ENCODE measurements at regions not wholly inside any gene's neighbourhood (a gene's known extent, or its start where the extent isn't known, plus 50 kb on each side); places are given as distances from the start of the nearest gene placed in this dataset.
"Not testable (repeated sequence)": the region's sequence is repeated elsewhere in the genome, so short reads cannot be mapped to it uniquely, and the experiment has no call there.

DNA sequence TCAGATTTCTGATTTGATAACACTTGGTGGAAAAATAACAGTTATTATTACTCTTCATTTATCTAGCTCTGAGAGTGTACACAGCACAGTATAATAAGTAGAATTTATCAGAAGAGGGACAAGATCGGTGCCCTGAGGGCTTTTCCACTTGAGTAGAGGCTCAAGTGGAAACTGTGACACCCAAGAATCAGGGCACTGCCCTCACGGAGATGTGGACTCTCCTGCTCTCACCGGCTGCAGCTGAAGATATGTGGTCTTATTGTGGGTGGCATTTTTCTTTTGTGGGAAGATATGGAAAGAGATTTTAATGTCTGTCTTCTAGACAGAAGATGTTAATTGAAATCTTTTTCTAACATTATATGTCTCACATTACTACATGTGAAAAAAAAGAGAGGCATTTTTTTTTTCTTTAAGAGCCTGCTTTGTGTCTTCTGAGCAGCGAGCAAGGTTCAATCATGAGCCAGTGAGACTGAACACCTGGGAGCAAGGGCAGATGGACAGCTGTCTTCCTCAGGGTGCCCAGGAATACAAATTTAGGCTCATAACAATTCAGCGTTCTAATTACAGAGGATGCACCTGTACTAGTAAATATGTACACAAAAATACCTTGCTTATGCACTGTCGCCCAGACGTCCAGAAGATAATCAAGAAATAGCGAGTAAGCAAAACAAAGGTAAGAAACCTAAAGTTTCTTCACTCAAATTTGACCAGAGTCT, 1098.2 kb upstream of the FANCL start:
- in situ Hi-C loops (cut with HindIII; ENCODE audit: low pct_unique_long_range_greater_than_20kb, low sequenced_read_pairs): no loop called here
- no peak for TF ChIP-seq JUND (IDR thresholded peaks at IDR 0.05; ENCODE audit: low read depth)
- no peak for DNase-seq (ENCODE audit: low read depth in 1 of 2, low spot score in 1 of 2)

- in situ Hi-C loops (cut with HindIII; ENCODE audit: low pct_unique_long_range_greater_than_20kb, low sequenced_read_pairs): no loop called here
- no peak for DNase-seq (ENCODE audit: low read depth in 1 of 2, low spot score in 1 of 2)
- no peak for TF ChIP-seq JUND (IDR thresholded peaks at IDR 0.05; ENCODE audit: low read depth)
These were observed 1091.9 kb upstream of the FANCL start for GRCh38 chr2:59333007-59333406.

DNA sequence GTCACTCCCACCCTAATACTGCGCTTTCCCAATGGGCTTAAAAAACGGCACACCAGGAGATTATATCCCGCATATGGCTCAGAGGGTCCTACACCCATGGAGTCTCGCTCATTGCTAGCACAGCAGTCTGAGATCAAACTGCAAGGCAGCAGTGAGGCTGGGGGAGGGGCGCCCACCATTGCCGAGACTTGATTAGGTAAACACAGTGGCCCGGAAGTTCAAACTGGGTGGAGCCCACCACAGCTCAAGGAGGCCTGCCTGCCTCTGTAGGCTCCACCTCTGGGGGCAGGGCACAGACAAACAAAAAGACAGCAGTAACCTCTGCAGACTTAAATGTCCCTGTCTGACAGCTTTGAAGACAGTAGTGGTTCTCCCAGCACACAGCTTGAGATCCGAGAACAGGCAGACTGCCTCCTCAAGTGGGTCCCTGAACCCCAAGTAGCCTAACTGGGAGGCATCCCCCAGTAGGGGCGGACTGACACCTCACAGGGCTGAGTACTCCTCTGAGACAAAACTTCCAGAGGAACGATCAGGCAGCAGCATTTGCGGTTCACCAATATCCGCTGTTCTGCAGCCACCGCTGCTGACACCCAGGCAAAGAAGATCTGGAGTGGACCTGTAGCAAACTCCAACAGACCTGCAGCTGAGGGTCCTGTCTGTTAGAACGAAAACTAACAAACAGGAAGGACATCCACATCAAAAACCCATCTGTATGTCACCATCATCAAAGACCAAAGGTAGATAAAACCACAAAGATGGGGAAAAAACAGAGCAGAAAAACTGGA, 1085.6 kb upstream of the FANCL start:
- in situ Hi-C loops (cut with HindIII; ENCODE audit: low pct_unique_long_range_greater_than_20kb, low sequenced_read_pairs); DNase-seq (ENCODE audit: low read depth in 1 of 2, low spot score in 1 of 2): not testable (repeated sequence)

- DNase-seq (ENCODE audit: low read depth in 1 of 2, low spot score in 1 of 2): no peak
- TF ChIP-seq JUND (IDR thresholded peaks at IDR 0.05; ENCODE audit: low read depth): no peak
- in situ Hi-C loops (cut with HindIII; ENCODE audit: low pct_unique_long_range_greater_than_20kb, low sequenced_read_pairs): no loop called here
These were observed 1081.7 kb upstream of the FANCL start for GRCh38 chr2:59322870-59323269.

DNA sequence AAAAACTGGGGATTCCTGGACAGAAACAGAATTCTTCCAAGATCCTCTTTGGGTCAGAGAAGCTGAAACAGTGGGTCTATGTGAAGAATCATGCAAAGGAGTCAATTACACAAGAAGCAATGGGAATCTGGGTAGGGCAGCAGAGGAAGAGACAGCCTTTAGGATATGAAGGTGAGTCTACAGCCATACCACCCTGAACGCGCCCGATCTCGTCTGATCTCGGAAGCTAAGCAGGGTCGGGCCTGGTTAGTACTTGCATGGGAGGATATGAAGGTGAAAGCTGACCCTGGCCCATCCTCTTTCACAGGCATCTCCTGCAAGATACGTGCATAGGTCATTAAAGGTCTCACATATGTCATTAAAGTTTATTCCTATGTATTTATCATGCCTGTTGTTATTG, 1080.9 kb upstream of the FANCL start:
- TF ChIP-seq JUND (IDR thresholded peaks at IDR 0.05; ENCODE audit: low read depth): no peak
- in situ Hi-C loops (cut with HindIII; ENCODE audit: low pct_unique_long_range_greater_than_20kb, low sequenced_read_pairs): no loop called here
- DNase-seq (ENCODE audit: low read depth in 1 of 2, low spot score in 1 of 2): no peak

DNA sequence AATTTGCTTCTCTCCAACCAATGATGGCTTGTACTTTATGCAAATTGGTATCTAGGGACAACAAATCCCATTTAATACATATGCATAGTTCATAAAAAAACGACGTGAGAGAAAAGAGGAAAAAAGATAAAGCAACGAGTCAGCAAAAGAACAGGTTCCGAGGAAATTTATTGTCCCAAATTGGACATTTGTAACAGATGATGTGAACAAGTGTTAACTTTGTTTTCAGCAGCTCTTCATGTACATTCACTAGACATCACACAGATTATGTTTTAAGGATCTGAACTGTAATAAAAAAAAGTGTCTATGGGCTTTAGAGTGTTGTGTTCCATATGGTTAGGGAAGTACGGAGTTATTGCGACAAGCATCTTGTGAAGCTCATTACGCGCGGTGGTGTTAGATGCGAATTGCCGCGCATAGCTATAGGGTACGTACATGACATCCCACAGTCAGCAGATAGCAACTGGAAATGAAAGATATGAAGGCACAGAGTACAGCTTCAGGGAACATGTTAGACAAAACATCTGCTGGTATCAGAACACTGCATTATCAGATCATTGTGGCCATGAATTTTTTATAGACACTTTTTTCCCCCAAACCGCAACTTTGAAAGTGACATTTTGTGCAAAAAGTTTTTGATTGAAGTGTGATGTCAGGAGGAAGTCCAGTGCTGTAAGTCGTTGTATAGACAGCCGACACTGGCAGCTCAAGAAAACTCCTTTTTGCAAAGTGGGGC, 1073.1 kb upstream of the FANCL start:
- no peak for DNase-seq (ENCODE audit: low read depth in 1 of 2, low spot score in 1 of 2)

DNA sequence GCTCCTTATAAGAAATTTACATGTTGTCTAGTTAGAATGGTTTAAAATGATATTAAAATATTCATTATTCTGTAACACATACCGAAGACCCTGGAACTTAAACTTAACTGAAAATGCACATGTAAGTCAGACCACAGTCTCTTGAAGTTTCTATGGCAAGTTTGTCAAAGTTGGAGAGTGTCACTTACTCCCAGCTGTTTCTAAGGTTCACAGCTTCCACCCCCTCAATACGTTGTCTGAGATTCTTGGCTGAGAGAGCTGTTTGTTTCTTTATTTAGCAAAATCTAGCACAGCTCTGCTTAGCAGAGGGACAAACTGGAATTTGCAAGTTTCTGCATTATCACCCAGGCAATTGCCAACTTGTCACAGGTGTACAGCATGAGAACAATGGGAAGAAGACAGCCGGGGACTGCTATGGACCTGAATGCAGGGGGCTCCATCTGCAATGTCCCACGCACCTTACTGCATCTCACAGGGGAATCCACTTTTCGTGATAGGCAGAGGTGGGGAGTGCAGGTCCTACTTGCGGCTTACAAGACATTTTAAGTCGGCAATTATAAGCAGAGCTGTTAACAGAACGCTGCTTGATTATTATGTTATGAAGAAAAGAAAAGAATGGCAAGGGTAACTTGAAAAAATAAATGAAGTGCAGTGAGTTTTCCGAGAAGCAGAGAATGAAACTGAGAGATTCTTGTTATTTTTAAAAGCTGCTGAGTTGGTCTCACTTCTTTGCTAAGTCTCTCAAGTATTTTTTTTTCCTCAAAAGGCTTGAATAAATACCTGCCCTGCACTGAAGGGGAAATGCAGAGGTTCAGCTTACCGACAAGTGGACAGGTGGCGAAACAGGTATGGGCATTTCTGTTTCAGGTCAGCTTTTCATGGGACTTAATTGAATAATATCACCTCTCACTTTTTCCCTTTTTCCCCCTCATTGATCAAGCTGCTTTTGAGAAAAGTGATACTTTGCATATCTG, 1072.1 kb upstream of the FANCL start:
- DNase-seq (ENCODE audit: low read depth in 1 of 2, low spot score in 1 of 2): no peak
- in situ Hi-C loops (cut with HindIII; ENCODE audit: low pct_unique_long_range_greater_than_20kb, low sequenced_read_pairs): no loop called here
- no peak for TF ChIP-seq JUND (IDR thresholded peaks at IDR 0.05; ENCODE audit: low read depth)

More for the DNA sequence above, 1073.1 kb upstream of the FANCL start:
- TF ChIP-seq JUND (IDR thresholded peaks at IDR 0.05; ENCODE audit: low read depth): no peak
- in situ Hi-C loops (cut with HindIII; ENCODE audit: low pct_unique_long_range_greater_than_20kb, low sequenced_read_pairs): no loop called here

GRCh38 chr2:59312029-59312428, 1070.9 kb upstream of the FANCL start:
- in situ Hi-C loops (cut with HindIII; ENCODE audit: low pct_unique_long_range_greater_than_20kb, low sequenced_read_pairs): no loop called here
- DNase-seq (ENCODE audit: low read depth in 1 of 2, low spot score in 1 of 2): no peak
- TF ChIP-seq JUND (IDR thresholded peaks at IDR 0.05; ENCODE audit: low read depth): no peak

GRCh38 chr2:59308108-59308507, 1067.0 kb upstream of the FANCL start:
- in situ Hi-C loops (cut with HindIII; ENCODE audit: low pct_unique_long_range_greater_than_20kb, low sequenced_read_pairs): no loop called here
- TF ChIP-seq JUND (IDR thresholded peaks at IDR 0.05; ENCODE audit: low read depth): no peak
- DNase-seq (ENCODE audit: low read depth in 1 of 2, low spot score in 1 of 2): no peak

GRCh38 chr2:59307196-59307595, 1066.1 kb upstream of the FANCL start:
- in situ Hi-C loops (cut with HindIII; ENCODE audit: low pct_unique_long_range_greater_than_20kb, low sequenced_read_pairs): no loop called here
- no peak for TF ChIP-seq JUND (IDR thresholded peaks at IDR 0.05; ENCODE audit: low read depth)
- DNase-seq (ENCODE audit: low read depth in 1 of 2, low spot score in 1 of 2): no peak

DNA sequence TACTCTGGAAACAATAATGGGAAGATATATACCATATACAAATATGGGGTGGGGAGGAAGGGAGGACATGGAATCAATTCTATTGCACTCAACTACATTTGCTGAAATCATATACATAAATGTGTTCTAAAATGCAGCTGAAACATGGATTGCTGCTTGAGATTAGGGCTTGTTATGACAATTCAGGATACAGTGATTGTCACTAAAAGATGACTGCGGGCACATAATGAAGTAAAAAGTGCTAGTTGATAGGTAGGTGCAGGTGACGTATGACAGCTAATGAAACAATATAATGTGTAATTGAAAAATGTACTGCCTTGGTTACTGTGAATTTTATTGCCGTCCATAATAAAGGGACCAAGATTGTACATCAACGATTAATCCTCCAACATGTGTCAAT, 1062.1 kb upstream of the FANCL start:
- in situ Hi-C loops (cut with HindIII; ENCODE audit: low pct_unique_long_range_greater_than_20kb, low sequenced_read_pairs): no loop called here
- no peak for TF ChIP-seq JUND (IDR thresholded peaks at IDR 0.05; ENCODE audit: low read depth)

DNA sequence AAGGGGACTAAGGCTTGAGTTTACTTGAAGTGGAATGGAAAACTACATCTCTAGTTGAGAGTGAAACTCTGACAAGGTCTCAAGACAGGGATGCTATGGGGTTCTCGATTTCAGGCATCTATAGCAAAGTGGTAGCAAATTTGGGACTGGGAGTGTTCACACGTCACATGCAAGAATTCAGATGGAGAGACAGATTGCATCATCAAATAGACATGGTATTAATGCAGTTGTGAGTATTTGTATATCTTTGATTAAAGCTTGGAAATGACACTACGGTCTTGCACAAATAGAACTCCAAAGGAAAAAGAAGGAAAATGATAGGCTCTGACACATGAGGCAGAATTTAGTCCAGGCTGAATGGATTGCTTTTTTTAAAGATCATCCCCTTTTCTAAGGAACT, 1061.6 kb upstream of the FANCL start:
- in situ Hi-C loops (cut with HindIII; ENCODE audit: low pct_unique_long_range_greater_than_20kb, low sequenced_read_pairs): no loop called here
- TF ChIP-seq JUND (IDR thresholded peaks at IDR 0.05; ENCODE audit: low read depth): no peak
- DNase-seq (ENCODE audit: low read depth in 1 of 2, low spot score in 1 of 2): no peak

More for the DNA sequence above, 1062.1 kb upstream of the FANCL start:
- no peak for DNase-seq (ENCODE audit: low read depth in 1 of 2, low spot score in 1 of 2)
